IPS-NIHi11 (cell line): ENCODE measurements at regions not wholly inside any gene's neighbourhood (a gene's known extent, or its start where the extent isn't known, plus 50 kb on each side); places are given as distances from the start of the nearest gene placed in this dataset.
"Not testable (repeated sequence)": the region's sequence is repeated elsewhere in the genome, so short reads cannot be mapped to it uniquely, and the experiment has no call there.

Experiments used
- DNase-seq: peaks from one replicate; pipeline ENCODE4 v3.0.0; 2012; ENCODE audit warnings: mixed read lengths, low spot score

DNA sequence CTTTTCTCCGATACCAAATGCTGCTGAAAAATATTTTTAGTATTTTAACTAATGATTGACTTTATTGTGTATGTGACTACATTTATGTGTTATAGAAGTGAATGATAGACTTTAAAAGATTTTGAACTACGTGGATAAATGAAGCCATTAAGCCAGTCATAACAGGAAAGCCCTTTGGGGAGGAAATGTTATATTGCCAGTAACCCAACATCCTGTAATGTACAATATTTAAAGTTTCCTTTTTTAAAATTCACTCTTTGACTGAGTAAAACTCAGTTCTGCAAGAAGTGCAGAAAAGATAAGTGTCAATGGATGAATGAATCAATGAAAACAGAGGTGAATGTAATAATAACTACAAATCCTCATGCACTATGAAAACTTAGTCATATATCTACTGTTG lies 102.6 kb upstream of the TLE4 start:
- DNase-seq: no peak

DNA sequence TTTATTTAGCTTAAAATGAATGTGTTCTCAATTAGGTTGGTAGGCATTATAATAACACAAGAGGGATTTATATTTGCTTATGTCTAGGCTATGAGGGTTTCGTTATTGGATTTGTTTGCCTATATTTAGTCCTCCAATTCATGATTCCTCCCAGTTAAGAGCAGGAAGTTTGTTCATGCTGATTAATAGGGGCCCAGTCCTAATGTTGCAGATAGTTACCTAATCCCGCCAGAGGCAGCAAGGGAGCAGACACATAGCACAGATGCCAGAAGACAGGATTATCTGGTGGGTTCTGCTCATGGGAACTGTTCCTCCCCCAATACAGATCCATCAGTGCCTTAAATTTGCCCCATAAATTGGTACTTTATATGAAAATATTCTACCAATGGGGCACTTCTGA lies 100.8 kb upstream of the TLE4 start:
- DNase-seq: no peak

DNA sequence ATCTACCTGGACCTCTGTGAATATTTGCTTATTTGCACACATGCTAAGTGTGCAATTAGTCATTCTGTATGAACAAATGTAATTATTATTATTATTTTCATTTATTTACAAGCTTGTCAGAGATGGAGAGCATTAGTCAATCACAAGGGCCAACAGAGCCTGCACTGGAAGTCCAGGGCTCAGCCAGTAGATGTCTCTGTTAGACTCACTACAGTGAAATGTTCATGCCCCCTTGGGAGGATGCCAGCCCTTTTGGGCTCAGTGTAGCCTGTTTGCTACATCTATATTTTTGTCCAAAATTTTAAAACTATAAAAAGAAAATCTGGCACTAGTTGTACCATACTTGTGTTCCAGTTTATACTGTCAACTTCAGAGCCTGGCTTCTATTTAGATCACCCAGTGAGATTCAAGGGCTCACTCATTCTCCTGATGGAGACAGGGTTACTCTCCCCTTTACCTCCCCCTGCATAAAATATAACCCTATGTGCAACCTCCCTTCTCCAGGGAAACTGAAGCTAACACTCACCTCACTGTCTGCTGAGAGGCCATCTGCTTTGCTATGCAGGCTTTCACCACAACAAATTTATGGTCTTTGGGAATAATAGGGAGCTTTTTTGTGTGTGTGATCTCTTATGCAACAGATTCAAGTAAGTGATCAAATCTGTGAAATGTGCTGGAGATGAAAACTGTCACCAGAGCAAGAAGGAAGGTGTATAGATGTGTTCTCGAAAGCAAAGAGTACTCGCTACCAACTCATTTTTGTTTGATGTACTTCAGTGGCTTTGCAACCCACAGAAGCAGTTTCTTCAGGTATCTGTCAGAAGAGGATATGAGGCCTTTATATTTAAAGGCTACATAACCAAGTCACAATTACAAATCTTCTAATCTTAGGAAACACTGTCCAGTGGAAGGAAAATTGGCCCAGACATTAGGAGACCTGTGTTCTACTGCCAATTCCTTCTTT lies 99.9 kb upstream of the TLE4 start:
- DNase-seq: peak; percentile 9

DNA sequence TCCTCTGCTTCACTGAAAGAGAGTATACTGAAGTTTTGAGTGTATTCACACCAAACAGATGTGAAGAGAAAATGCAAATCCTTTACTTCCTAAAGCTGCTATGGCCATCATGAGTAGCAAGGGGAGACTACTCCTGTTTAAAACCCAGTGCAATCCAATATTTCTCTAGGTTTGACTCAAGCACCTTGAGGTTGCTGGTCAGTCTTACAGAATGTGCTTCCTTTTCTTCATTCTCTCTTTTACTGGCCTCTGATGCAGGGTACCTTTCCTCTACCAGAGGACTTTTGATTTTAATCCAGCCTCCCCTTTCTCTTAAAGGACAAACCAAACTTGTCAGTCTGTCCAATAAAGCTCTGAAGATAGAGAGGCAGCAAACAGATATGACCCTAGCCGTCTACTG lies 98.1 kb upstream of the TLE4 start:
- DNase-seq: no peak

DNA sequence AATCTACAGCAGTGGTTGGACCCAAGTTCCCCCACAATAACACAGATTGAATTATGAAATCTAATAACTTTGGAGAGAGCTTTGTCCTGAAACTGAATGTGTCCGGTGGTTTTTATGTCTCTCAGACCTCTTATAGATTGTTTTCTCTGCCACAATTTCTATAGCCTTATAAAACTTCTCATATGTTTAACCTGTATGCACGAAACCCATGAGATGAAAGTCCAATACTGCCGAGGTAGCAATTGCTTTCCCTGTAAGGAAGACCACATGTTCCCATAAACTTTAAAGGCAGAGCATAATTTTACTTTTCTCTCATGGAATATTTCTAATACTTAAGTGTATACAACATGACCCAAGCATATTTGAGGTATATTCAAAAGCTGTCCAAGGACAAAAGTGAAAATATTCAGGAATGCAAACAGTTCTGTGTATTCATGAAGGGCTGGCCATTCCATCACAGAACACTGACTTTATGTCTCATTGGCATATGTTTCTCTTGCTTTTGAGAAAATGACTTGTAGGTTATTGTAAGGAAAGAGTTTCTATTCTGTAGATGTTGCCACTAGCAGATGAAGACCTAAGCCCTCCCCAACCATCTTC lies 94.4 kb upstream of the TLE4 start:
- DNase-seq: no peak

DNA sequence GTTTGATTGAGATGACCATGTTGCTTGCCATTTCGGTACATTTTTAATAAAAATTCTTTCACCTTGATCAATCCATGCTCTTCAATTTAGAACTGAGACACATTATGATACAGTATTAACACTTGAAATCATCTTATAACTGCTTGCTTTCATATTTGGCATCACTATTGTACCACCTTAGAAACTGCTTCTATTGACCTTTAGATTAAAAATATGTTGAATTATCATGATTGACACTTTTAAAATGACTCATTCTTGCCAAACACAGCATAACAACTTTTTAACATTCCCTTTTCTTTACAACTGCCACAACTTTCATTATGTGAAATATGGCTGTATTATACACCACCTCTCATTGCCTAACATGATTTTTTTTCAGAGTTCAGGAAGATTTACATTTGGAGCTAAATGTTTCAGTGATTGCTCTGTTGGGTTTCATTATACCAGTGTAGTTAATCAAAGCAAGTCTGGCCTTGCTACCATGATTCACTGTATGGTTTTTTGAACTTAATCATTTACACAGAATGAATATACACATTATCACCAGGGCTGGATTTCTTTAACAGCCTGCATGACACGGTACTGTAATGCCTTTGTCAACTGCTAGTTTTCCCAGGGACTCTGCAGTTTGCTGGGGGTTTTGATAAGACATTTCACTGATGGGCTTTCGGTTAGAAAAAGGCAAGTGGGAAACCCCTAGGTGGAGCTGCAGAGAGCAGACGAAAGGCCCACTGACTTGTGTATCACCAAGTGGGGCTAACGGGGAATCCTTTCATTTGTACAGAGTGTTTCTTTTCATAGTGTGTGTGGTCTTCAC lies 93.6 kb upstream of the TLE4 start:
- DNase-seq: peak; percentile 40

DNA sequence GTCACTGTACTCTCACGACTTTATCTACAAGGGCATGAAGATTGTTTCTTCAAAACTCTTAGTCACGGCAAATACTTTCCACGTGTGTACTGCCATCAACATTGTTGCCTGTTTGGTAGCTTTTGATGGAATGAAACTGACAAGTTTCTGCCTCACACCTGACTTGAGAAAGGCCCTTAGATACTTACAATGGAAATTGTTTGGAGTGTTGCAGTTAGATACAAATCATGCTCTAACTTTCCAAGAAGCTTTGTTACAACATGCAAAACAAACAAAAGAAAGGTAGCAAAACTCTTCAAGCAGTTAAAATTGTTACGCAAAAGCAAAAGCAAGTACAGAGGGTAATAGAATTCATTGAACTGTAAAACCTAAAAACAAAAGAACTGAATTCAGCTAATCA lies 91.1 kb upstream of the TLE4 start:
- DNase-seq: no peak

DNA sequence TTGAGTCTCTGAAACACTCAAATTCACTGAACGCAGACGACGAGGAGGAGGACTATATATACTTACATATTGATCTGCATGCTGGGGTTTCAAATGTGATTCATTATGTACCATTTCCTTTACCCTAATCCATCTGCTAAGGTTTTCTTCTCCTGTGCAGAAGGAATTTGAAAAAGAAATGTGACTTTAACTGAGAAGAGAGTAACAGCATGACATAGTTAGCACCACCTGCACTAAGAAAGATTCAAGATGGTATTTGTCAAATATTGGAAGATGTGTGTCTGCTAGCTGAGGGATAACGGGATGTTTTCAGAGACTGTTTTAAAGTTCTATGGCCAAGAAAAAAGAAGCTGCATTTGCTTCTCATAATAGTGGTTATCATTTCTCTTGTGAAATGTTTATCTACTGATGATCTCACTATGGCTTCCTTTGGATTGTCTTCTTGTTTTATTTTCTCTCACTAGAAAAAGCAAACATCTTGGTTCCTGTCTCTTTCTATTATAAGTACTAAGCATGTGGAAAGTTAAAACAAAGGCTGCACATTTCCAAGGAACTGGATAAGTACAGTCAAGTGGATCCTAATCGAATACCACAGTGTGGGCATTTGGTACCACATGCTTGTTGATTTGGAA lies 89.8 kb upstream of the TLE4 start:
- DNase-seq: no peak

DNA sequence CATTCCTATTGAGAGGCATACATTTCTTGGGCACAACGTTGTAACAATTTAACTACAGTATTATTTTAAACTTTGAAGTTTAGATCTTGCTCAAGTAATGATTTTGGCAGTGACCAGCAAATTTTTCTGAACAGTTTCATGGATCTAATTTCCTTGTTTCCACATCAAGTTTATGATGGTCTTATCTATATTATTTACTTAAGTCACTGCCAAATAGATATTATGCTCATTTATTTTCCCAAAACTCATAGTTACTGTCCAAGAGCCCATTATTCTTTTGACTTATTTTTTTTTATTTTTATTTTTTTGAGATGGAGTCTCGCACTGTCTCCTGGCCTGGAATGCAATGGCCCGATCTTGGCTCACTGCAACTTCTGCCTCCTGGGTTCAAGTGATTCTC lies 86.5 kb upstream of the TLE4 start:
- DNase-seq: no peak

DNA sequence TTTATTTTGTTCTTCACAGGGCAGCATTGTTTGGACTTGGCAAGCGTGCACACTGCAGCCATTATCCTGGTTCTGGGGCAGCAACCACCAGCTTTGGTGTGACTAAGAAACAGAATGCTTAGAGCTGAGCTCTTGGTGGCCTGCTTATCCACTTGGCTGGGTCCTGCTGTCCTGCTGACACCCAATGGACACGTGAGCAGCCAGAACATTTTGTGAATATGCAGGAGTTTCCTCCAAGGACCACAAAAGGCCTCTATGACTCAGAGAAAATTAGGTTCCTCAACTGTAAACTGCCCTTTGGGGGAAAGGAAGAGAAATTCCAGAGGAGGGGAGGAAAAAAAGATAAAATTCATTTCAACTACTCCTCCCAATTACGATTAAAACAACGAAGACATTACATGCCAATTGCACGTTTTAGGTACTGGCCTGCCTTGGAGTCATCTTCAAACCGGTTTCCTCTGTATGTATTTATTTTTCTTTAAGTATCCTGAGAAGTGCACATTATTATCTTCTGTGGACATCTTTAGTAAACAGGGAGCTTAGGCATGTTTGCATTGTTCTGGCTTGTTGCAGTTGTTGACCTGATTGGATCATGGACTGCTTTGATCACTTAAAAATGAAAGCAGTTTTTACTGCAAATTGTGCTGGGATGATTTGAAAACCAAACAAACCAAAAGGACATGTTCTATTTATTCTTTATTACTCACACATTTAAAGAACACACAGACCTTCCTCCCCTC lies 82.3 kb upstream of the TLE4 start:
- DNase-seq: no peak

DNA sequence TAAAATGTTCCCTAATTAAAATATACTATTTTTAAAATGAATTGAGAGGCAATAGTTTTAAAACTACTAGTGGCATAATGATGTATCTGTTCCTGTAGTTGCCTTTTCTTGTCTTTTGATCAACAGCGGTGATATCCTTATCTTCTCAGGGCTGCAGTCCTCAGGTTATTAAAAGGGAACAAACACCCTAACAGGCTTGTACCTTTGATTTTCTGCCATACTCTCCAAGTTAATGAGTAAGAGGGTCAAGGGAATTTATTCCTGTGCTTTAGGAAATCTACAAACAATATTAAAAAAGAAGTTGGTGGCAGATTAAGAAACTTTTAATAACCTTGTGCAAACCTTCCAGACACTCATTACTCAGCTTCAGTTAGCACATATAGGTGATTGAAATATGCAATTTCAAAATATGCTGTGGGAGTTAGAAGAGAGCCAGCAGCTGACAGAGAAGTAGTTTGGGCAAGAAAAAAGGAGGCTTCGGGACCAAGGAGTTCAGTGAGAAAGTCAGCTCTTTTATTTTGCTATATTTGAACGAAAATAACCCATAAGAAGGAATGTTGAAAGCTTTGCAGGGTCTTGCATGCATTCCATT lies 81.0 kb upstream of the TLE4 start:
- DNase-seq: no peak

DNA sequence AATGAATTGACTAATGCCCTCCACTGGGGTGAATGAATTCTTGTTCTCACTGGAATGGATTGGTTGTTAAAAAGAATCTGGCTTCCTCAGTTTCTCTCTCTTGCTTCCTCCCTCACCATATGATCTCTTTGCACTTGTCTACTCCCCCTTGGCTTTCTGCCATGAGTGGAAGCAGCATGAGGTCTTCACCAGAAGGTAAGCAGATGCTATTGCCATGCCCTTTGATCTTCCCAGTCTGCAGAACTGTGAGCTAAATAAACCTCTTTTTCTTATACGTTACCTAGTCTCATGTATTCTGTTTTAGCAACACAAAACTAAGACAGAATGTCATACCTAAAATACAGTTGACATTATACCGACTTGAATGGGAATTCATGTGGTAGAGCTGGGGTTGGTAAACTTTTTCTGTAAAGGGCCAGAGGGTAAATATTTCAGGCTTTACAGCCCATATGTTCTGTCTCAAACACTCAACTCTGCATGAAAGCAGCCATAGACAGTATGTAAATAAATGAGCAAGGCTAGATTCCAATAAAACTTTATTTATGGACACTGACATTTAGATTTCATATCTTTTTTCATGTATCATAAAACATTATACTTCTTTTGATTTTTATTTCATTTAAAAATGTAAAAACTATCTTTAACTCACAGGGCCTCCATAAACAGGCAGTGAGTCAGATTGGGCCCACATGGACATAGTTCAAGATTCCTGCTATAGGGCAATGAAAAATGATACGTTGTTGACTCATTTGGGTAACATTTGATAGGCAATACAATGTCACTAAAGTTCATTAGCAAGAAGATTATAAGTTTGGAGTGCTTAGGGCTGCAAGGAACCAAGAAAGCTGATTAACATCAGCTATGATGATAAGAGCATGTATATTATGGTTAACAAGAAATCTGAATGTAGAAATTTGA lies 79.4 kb upstream of the TLE4 start:
- no peak for DNase-seq

DNA sequence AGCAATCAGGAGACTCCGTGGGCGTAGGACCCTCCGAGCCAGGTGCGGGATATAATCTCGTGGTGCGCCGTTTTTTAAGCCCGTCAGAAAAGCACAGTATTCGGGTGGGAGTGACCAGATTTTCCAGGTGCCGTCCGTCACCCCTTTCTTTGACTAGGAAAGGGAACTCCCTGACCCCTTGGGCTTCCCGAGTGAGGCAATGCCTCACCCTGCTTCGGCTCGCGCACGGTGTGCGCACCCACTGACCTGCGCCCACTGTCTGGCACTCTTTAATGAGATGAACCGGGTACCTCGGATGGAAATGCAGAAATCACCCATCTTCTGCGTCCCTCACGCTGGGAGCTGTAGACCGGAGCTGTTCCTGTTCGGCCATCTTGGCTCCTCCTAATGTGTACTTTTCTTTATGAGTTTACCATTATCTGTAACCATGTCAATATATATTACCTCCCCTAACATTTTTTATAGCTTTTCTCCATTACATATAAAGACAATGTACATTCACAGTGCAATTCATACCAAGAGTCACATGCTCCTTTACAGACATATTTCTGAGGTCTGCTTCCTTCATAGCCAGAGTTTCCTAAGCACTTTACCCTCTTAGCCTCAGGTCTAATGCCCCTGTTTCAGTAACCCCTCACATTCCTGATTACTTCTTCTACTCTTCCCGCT lies 71.4 kb upstream of the TLE4 start:
- DNase-seq: not testable (repeated sequence)

DNA sequence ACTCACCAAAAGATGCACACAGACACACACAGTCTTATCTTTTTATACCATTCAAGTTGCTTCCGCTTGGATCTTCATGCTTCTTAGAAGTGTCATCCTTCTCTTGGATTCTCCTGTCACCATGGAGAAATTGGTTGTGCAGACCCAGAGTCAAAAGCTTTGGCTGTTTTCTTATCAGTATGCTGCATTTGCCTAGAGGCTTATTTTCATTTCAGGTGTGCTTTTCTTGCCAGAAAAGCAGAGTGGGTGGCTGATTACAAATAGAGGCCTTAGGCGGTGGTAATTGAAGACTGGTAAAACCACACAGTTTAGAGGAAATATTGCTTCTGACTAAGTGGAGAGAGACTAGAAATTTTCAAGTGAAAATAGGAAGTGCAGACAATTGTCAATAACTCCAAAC lies 70.2 kb upstream of the TLE4 start:
- no peak for DNase-seq

DNA sequence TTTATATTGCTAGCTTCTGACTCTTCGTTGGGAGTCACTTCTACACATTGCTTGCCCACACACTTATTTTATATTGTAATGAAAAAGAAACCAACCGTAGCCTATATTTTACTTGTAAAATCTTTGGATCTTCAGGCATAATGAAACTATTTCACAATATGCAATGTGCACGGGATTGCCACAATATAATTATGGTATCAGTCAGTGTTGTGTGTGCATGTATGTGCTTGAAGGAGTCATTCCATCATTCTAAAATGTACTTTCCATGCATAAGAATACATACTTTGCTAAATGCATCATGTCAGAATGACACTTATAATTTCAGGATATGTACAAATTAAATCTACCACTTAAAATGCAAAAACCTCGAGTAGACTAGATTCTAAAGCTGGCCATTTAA lies 64.0 kb upstream of the TLE4 start:
- no peak for DNase-seq

DNA sequence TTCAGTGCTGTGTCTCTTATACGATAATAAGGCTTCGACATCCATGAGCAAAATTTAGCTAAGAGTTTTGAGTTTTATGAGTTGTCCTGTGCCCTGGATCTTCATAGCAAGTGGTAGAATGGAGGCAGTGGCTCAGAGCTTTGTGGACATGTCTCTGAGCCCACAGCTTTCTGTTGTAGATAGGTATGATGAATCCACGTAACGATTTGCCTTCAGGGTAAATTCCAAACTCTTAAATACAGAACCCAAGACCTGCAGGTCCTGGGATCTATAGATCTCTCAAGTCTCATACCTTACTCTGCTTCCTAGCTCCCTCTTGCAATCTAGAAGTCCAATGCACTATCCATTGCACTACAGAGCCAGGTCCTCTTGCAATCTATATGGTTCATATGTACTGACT lies 59.5 kb upstream of the TLE4 start:
- DNase-seq: no peak
